ENCODE measurements at regions not wholly inside any gene's neighbourhood (a gene's known extent, or its start where the extent isn't known, plus 50 kb on each side); places are given as distances from the start of the nearest gene placed in this dataset.

DNA sequence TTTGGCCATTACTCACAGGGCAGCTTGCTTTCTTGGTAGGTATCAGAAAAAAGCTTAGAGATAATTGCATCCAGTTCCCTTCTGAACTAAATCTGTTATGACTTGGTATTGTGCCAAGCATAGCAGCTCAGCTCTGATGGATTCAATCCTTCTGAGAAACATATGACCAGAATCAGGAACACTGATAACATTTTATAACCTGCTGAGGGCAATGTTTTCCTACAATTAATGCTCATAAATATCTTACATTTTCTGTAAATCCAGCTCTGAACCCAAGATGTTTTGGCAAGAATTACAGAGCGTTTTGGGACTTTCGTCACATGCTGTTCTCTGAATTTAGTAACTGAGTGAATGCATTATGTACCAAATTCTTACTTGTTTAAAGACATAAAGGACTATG is 167.8 kb downstream of the KIF20B start:
- no peaks in the 10 kb centered on the region for H3K36me3 Mint-ChIP-seq (ENCODE audit: insufficient read depth)
- DNase-seq (ENCODE audit: low spot score, unreplicated experiment) = no peak
- TF ChIP-seq, protein P1, sequence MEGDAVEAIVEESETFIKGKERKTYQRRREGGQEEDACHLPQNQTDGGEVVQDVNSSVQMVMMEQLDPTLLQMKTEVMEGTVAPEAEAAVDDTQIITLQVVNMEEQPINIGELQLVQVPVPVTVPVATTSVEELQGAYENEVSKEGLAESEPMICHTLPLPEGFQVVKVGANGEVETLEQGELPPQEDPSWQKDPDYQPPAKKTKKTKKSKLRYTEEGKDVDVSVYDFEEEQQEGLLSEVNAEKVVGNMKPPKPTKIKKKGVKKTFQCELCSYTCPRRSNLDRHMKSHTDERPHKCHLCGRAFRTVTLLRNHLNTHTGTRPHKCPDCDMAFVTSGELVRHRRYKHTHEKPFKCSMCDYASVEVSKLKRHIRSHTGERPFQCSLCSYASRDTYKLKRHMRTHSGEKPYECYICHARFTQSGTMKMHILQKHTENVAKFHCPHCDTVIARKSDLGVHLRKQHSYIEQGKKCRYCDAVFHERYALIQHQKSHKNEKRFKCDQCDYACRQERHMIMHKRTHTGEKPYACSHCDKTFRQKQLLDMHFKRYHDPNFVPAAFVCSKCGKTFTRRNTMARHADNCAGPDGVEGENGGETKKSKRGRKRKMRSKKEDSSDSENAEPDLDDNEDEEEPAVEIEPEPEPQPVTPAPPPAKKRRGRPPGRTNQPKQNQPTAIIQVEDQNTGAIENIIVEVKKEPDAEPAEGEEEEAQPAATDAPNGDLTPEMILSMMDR (IDR thresholded peaks at IDR 0.05; ENCODE audit: unreplicated experiment) = no peak
- peaks cover 3% of the 10 kb centered on the region for H3K9me3 Mint-ChIP-seq (ENCODE audit: low read depth)
- H3K27me3 Mint-ChIP-seq = no peaks in the 10 kb centered on the region
- H3K4me1 Mint-ChIP-seq (ENCODE audit: low read depth) = no peaks in the 10 kb centered on the region
- H3K4me3 Mint-ChIP-seq (ENCODE audit: low read depth) = no peak overlapping the region
- no peak overlapping the region for H3K27ac Mint-ChIP-seq

- Mint-ChIP-seq H3K27me3 (no peaks in the 10 kb centered on the region), H3K9me3 (ENCODE audit: low read depth) (peaks cover 3% of the 10 kb centered on the region), H3K27ac (no peak overlapping the region), H3K36me3 (ENCODE audit: insufficient read depth) (no peaks in the 10 kb centered on the region), H3K4me3 (ENCODE audit: low read depth) (no peak overlapping the region), H3K4me1 (ENCODE audit: low read depth) (no peaks in the 10 kb centered on the region)
- TF ChIP-seq, protein P1 (IDR thresholded peaks at IDR 0.05; ENCODE audit: unreplicated experiment) = no peak
- no peak for DNase-seq (ENCODE audit: low spot score, unreplicated experiment)
Observed at GRCh38 chr10:89869592-89870156, 168.3 kb downstream of the KIF20B start.

DNA sequence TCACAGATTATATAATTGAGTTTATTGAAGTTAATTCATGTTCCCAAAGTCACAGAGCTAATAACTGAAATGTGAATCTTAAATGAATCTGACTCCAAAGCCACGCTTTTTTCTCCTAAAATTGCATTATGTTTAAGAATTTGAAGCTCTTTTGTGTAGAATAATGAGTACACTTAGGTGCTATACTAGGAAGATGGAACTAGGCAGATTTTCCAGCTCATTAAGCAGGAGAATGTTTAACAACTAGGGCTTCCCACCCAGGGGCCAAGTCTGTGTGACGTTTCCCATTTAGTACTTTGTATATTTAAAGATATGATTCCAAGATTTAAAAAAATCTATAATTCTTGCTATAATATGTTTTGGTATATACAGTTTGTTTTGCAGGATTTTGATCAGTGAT is 169.5 kb downstream of the KIF20B start:
- DNase-seq (ENCODE audit: low spot score, unreplicated experiment) = no peak
- TF ChIP-seq, protein P1 (IDR thresholded peaks at IDR 0.05; ENCODE audit: unreplicated experiment) = no peak
- Mint-ChIP-seq H3K9me3 (ENCODE audit: low read depth) (peaks cover 7% of the 10 kb centered on the region), H3K27me3 (no peaks in the 10 kb centered on the region), H3K4me1 (ENCODE audit: low read depth) (no peaks in the 10 kb centered on the region), H3K36me3 (ENCODE audit: insufficient read depth) (no peaks in the 10 kb centered on the region), H3K27ac (no peak overlapping the region), H3K4me3 (ENCODE audit: low read depth) (no peak overlapping the region)

GRCh38 chr10:89873055-89873454 is 171.7 kb downstream of the KIF20B start:
- Mint-ChIP-seq H3K36me3 (ENCODE audit: insufficient read depth) (no peaks in the 10 kb centered on the region), H3K27ac (no peak overlapping the region), H3K4me1 (ENCODE audit: low read depth) (no peaks in the 10 kb centered on the region), H3K27me3 (no peaks in the 10 kb centered on the region), H3K4me3 (ENCODE audit: low read depth) (no peak overlapping the region), H3K9me3 (ENCODE audit: low read depth) (peaks cover 7% of the 10 kb centered on the region)
- DNase-seq (ENCODE audit: low spot score, unreplicated experiment) = no peak
- TF ChIP-seq, protein P1 (IDR thresholded peaks at IDR 0.05; ENCODE audit: unreplicated experiment) = no peak

GRCh38 chr10:89875557-89875956 is 174.2 kb downstream of the KIF20B start:
- peaks cover 15% of the 10 kb centered on the region for H3K9me3 Mint-ChIP-seq (ENCODE audit: low read depth)
- no peaks in the 10 kb centered on the region for H3K4me1 Mint-ChIP-seq (ENCODE audit: low read depth)
- no peak for DNase-seq (ENCODE audit: low spot score, unreplicated experiment)
- no peaks in the 10 kb centered on the region for H3K27me3 Mint-ChIP-seq
- no peak overlapping the region for H3K4me3 Mint-ChIP-seq (ENCODE audit: low read depth)
- TF ChIP-seq, protein P1 (IDR thresholded peaks at IDR 0.05; ENCODE audit: unreplicated experiment) = no peak
- no peak overlapping the region for H3K27ac Mint-ChIP-seq
- H3K36me3 Mint-ChIP-seq (ENCODE audit: insufficient read depth) = no peaks in the 10 kb centered on the region
